HEK293 (cell line): ENCODE measurements at regions not wholly inside any gene's neighbourhood (a gene's known extent, or its start where the extent isn't known, plus 50 kb on each side); places are given as distances from the start of the nearest gene placed in this dataset.
A peak's percentile ranks its signal among the peaks of the same experiment; 100 is the strongest.

Experiments used
- CTCF ChIA-PET: fragments of 350-600 bp; formaldehyde crosslinking; extraction: SDS; loops from one replicate; lab custom pipeline; 2021; ENCODE audit warnings: antibody characterized with exemption; lab: Yijun Ruan, JAX
- POLR2A ChIA-PET: fragments of 300-600 bp; formaldehyde crosslinking; extraction: SDS; loops from one replicate; lab custom pipeline; 2020; ENCODE audit warnings: antibody characterized with exemption, inconsistent platforms; lab: Yijun Ruan, JAX
- H3K27ac ChIP-seq: fragments of 200-500 bp; sonication (Bioruptor generic); 2 replicates; pipeline ENCODE4 v1.5.1; 2014; ENCODE audit warnings: low read depth, low read length, control low read depth, inconsistent platforms; ENCODE audit errors: extremely low read depth
- H3K36me3 ChIP-seq, 2 experiments: fragments of 200-500 bp in 1 of 2; sonication (Bioruptor generic) in 1 of 2; 1 replicate in 1 of 2; 2 replicates in 1 of 2; pipeline ENCODE4 v1.5.1; 2014 to 2017; ENCODE audit warnings: inconsistent platforms in 2 of 2, low read length in 2 of 2; ENCODE audit not compliant: control insufficient read depth in 2 of 2, insufficient read depth in 1 of 2
- H3K4me1 ChIP-seq: fragments of 200-500 bp; sonication (Bioruptor generic); 2 replicates; pipeline ENCODE4 v1.5.1; 2014; ENCODE audit warnings: mild to moderate bottlenecking, low read length, inconsistent platforms; ENCODE audit not compliant: control insufficient read depth, insufficient read depth
- H3K4me3 ChIP-seq: 2 replicates; pipeline ENCODE4 v1.5.1; 2011; ENCODE audit warnings: low read depth, mild to moderate bottlenecking, control low read depth, low read length, moderate library complexity
- H3K9me3 ChIP-seq: fragments of 200-500 bp; sonication (Bioruptor generic); 2 replicates; pipeline ENCODE4 v1.5.1; 2014; ENCODE audit warnings: low read depth, low read length, inconsistent platforms; ENCODE audit not compliant: control insufficient read depth, insufficient read depth
- KLF1 ChIP-seq: fragments of 450-650 bp; formaldehyde crosslinking; IDR thresholded peaks from 2 replicates; pipeline ENCODE4 v1.5.1; 2016; ENCODE audit warnings: missing biosample characterization, missing genetic modification characterization
- KLF10 ChIP-seq: fragments of 450-650 bp; IDR thresholded peaks from 2 replicates; pipeline ENCODE4 v1.5.1; 2018; ENCODE audit warnings: missing biosample characterization, mild to moderate bottlenecking, missing genetic modification characterization
- KLF9 ChIP-seq: fragments of 450-650 bp; formaldehyde crosslinking; IDR thresholded peaks from 2 replicates; pipeline ENCODE4 v1.5.1; 2016; ENCODE audit warnings: missing biosample characterization, missing genetic modification characterization, low read depth
- MZF1 ChIP-seq: fragments of 450-650 bp; formaldehyde crosslinking; IDR thresholded peaks from 2 replicates; pipeline ENCODE4 v1.5.1; 2017; ENCODE audit warnings: missing biosample characterization, missing genetic modification characterization, borderline replicate concordance
- PRDM10 ChIP-seq: fragments of 450-650 bp; formaldehyde crosslinking; IDR thresholded peaks from 2 replicates; pipeline ENCODE4 v1.5.1; 2016; ENCODE audit warnings: missing biosample characterization, missing genetic modification characterization
- YY1 ChIP-seq: fragments of 450-650 bp; formaldehyde crosslinking; IDR thresholded peaks from 2 replicates; pipeline ENCODE4 v1.5.1; 2018; ENCODE audit warnings: missing biosample characterization, missing genetic modification characterization
- ZBTB10 ChIP-seq: fragments of 450-650 bp; formaldehyde crosslinking; IDR thresholded peaks from 2 replicates; pipeline ENCODE4 v1.5.1; 2016; ENCODE audit warnings: missing biosample characterization, missing genetic modification characterization
- ZBTB48 ChIP-seq: fragments of 450-650 bp; formaldehyde crosslinking; IDR thresholded peaks from 2 replicates; pipeline ENCODE4 v1.5.1; 2016; ENCODE audit warnings: missing biosample characterization, missing genetic modification characterization
- ZFP37 ChIP-seq: fragments of 450-650 bp; formaldehyde crosslinking; IDR thresholded peaks from 2 replicates; pipeline ENCODE4 v1.5.1; 2016; ENCODE audit warnings: missing biosample characterization, missing genetic modification characterization
- ZNF2 ChIP-seq: fragments of 450-650 bp; formaldehyde crosslinking; IDR thresholded peaks from 2 replicates; pipeline ENCODE4 v1.5.1; 2016; ENCODE audit warnings: missing biosample characterization, missing genetic modification characterization
- ZNF292 ChIP-seq: fragments of 450-650 bp; formaldehyde crosslinking; IDR thresholded peaks from 2 replicates; pipeline ENCODE4 v1.5.1; 2016; ENCODE audit warnings: low read depth, missing biosample characterization, missing genetic modification characterization, borderline replicate concordance
- ZNF341 ChIP-seq: fragments of 450-650 bp; formaldehyde crosslinking; IDR thresholded peaks from 2 replicates; pipeline ENCODE4; 2016; ENCODE audit warnings: low read depth, missing biosample characterization, missing genetic modification characterization
- ZNF37A ChIP-seq: fragments of 450-650 bp; IDR thresholded peaks from 2 replicates; pipeline ENCODE4 v1.5.1; 2018; ENCODE audit warnings: missing biosample characterization, missing genetic modification characterization
- ZNF404 ChIP-seq: fragments of 450-650 bp; formaldehyde crosslinking; IDR thresholded peaks from 2 replicates; pipeline ENCODE4 v1.5.1; 2017; ENCODE audit warnings: missing biosample characterization, missing genetic modification characterization
- ZNF518A ChIP-seq: fragments of 450-650 bp; formaldehyde crosslinking; conservative IDR thresholded peaks from 2 replicates; pipeline ENCODE4 v1.5.1; 2016; ENCODE audit warnings: low read depth, missing biosample characterization, missing genetic modification characterization
- ZNF624 ChIP-seq: fragments of 450-650 bp; formaldehyde crosslinking; IDR thresholded peaks from 2 replicates; pipeline ENCODE4 v1.5.1; 2017; ENCODE audit warnings: missing biosample characterization, missing genetic modification characterization
- ZNF645 ChIP-seq: fragments of 450-650 bp; formaldehyde crosslinking; IDR thresholded peaks from 2 replicates; pipeline ENCODE4; 2016; ENCODE audit warnings: missing biosample characterization, missing genetic modification characterization

- H3K4me3 ChIP-seq, result no peak overlapping the region
- H3K36me3 ChIP-seq, result no peaks in the 10 kb centered on the region
- no peak overlapping the region for H3K27ac ChIP-seq
- no peaks in the 10 kb centered on the region for H3K9me3 ChIP-seq
- ChIA-PET CTCF (no interaction called here), POLR2A (no interaction called here)
- H3K4me1 ChIP-seq, result no peaks in the 10 kb centered on the region
- peak; percentile 83 for TF ChIP-seq PRDM10
- TF ChIP-seq ZNF404, result no peak
- TF ChIP-seq, all 188 proteins: peak for 1
Observed at GRCh38 chr15:48021336-48022086, 99.3 kb upstream of the SLC24A5 start.

GRCh38 chr15:48025118-48025517 lies 95.7 kb upstream of the SLC24A5 start:
- H3K4me1 ChIP-seq, result no peaks in the 10 kb centered on the region
- H3K36me3 ChIP-seq, result no peaks in the 10 kb centered on the region
- no peak overlapping the region for H3K4me3 ChIP-seq
- no peaks in the 10 kb centered on the region for H3K9me3 ChIP-seq
- POLR2A ChIA-PET, result no interaction called here
- CTCF ChIA-PET, result interaction anchor here (0.7 to 2.2 kb wide), 4 partner anchors 27 to 66 kb away, joined by 3 to 4 read pairs (median 4); no protein-coding TSS in a partner anchor
- H3K27ac ChIP-seq, result no peak overlapping the region
- no peak for TF ChIP-seq ZFP37 (tag by site-specific recombination)
- TF ChIP-seq MZF1 (tag by site-specific recombination), result no peak
- TF ChIP-seq ZNF292, result no peak

GRCh38 chr15:48028712-48029111 lies 92.1 kb upstream of the SLC24A5 start:
- H3K36me3 ChIP-seq, result no peaks in the 10 kb centered on the region
- ChIA-PET POLR2A (no interaction called here), CTCF (interaction anchor here (0.6 kb wide), 1 partner anchor 25 kb away, joined by 3 read pairs; no protein-coding TSS in a partner anchor)
- no peaks in the 10 kb centered on the region for H3K9me3 ChIP-seq
- H3K4me1 ChIP-seq, result no peaks in the 10 kb centered on the region
- H3K4me3 ChIP-seq, result no peak overlapping the region
- no peak overlapping the region for H3K27ac ChIP-seq
- TF ChIP-seq ZNF624 (tag by site-specific recombination), result no peak
- no peak for TF ChIP-seq YY1 (tag by site-specific recombination)
- TF ChIP-seq KLF9, result no peak
- no peak for TF ChIP-seq ZBTB48
- no peak for TF ChIP-seq KLF10 (tag by site-specific recombination)
- no peak for TF ChIP-seq ZNF645 (tag by site-specific recombination)
- TF ChIP-seq KLF1 (tag by site-specific recombination), result no peak
- no peak for TF ChIP-seq ZNF2 (tag by site-specific recombination)
- TF ChIP-seq ZNF341 (tag by site-specific recombination), result no peak
- TF ChIP-seq ZNF37A, result no peak
- TF ChIP-seq ZBTB10 (tag by site-specific recombination), result no peak
- no peak for TF ChIP-seq ZNF518A (tag by site-specific recombination)
